Psoas muscle (tissue), 7 donors: ENCODE measurements at regions not wholly inside any gene's neighbourhood (a gene's known extent, or its start where the extent isn't known, plus 50 kb on each side); places are given as distances from the start of the nearest gene placed in this dataset.

Source experiments
- ATAC-seq, 4 donors: fragments of 200-7000 bp; cut with Tn5 transposase; one replicate each; pipeline ENCODE4 v1.9.1; 2020; ENCODE audit warnings: moderate library complexity in 3 of 4, mild to moderate bottlenecking in 2 of 4
- DNase-seq, 2 donors: peaks; one replicate each; pipeline ENCODE4 v3.0.0-alpha.2; 2020
- H3K27ac ChIP-seq: fragments of 200-600 bp; one replicate; pipeline ENCODE4 v1.8.0; 2022
- H3K27me3 ChIP-seq, 3 donors: fragments of 200-600 bp in 1 of 3; one replicate each; pipeline versions ENCODE4 v1.6.1 to v1.8.0; 2013 to 2022; ENCODE audit warnings: low read length in 2 of 3, mild to moderate bottlenecking in 2 of 3, moderate library complexity in 1 of 3; ENCODE audit not compliant: insufficient read depth in 3 of 3
- H3K36me3 ChIP-seq, 2 donors: fragments of 200-600 bp in 1 of 2; one replicate each; pipeline versions ENCODE4 v1.6.1 to v1.8.0; 2013 to 2022; ENCODE audit warnings: low read depth in 1 of 2, mild to moderate bottlenecking in 1 of 2, moderate library complexity in 1 of 2; ENCODE audit not compliant: insufficient read depth in 1 of 2
- H3K4me1 ChIP-seq: fragments of 200-600 bp; one replicate; pipeline ENCODE4 v1.8.0; 2022
- H3K4me3 ChIP-seq: fragments of 200-600 bp; one replicate; pipeline ENCODE4 v1.8.0; 2022; ENCODE audit warnings: mild to moderate bottlenecking
- H3K9me3 ChIP-seq: fragments of 200-600 bp; one replicate; pipeline ENCODE4 v1.8.0; 2022
- CTCF ChIP-seq: fragments of 200-600 bp; IDR thresholded peaks from one replicate; pipeline ENCODE4 v1.8.0; 2022; ENCODE audit warnings: antibody characterized with exemption
- WGBS, 3 donors: extraction: QIAGEN DNeasy Blood & Tissue Kit; methylation state at CpG; one replicate each; pipeline versions ENCODE4 v1.1.6 to v1.1.7; 2013; 5-methylcytosine and 5-hydroxymethylcytosine counted together
- intact Hi-C, 2 donors: fragments of 100-400 bp; cut with DNase I; formaldehyde crosslinking; loops; one replicate each; pipeline versions ENCODE4 v1.11.0 to v1.14.2; 2022
- donor health status: healthy with polysubstance abuse.
- donor health status: DM: no; HTN: no; CAD: no; lungs with moderate emphysema.
- donor health status: Bipolar disorder and iron deficiency.
- donor health status: healthy.
- donor health status: DM: yes; HTN: yes; CAD: no.
- donor health status: DM: no; HTN: no; CAD: no.
- donor health status: DM: yes; HTN: yes; CAD: no.

GRCh38 chr17:72219824-72220493 is 99.1 kb downstream of the SOX9 start:
- WGBS, 3 donors: 1 to 2% (median 2%) methylated on average over 22 of the region's 22 CpGs
- no peak overlapping the region for H3K27ac ChIP-seq
- no peaks in the 10 kb centered on the region for H3K4me1 ChIP-seq
- intact Hi-C loops: no loop called here
- no peaks in the 10 kb centered on the region for H3K9me3 ChIP-seq
- no peaks in the 10 kb centered on the region for H3K36me3 ChIP-seq
- peaks cover 10 to 29% (median 16%) of the 10 kb centered on the region in 3 donors for H3K27me3 ChIP-seq
- DNase-seq (no peak), ATAC-seq (no peak)
- TF ChIP-seq CTCF: no peak
- H3K4me3 ChIP-seq: no peak overlapping the region

GRCh38 chr17:72222661-72223380 is 102.0 kb downstream of the SOX9 start:
- DNase-seq: no peak
- no peak for ATAC-seq
- no peak for TF ChIP-seq CTCF
- no peaks in the 10 kb centered on the region for H3K36me3 ChIP-seq
- intact Hi-C loops: no loop called here
- no peaks in the 10 kb centered on the region for H3K9me3 ChIP-seq
- H3K4me3 ChIP-seq: no peak overlapping the region
- WGBS, 3 donors: 69 to 79% (median 76%) methylated on average over 2 of the region's 2 CpGs
- H3K27ac ChIP-seq: no peak overlapping the region
- H3K4me1 ChIP-seq: no peaks in the 10 kb centered on the region
- peaks cover 7 to 28% (median 12%) of the 10 kb centered on the region in 3 donors for H3K27me3 ChIP-seq

GRCh38 chr17:72223866-72224291 is 103.1 kb downstream of the SOX9 start:
- DNase-seq: no peak
- H3K4me3 ChIP-seq: no peak overlapping the region
- H3K36me3 ChIP-seq: no peaks in the 10 kb centered on the region
- no peaks in the 10 kb centered on the region for H3K9me3 ChIP-seq
- intact Hi-C loops: no loop called here
- H3K4me1 ChIP-seq: no peaks in the 10 kb centered on the region
- no peak overlapping the region for H3K27ac ChIP-seq
- WGBS, 3 donors: 86 to 91% (median 88%) methylated on average over 11 of the region's 11 CpGs
- no peak for TF ChIP-seq CTCF
- ATAC-seq: no peak
- peaks cover 2 to 20% (median 12%) of the 10 kb centered on the region in 3 donors for H3K27me3 ChIP-seq

GRCh38 chr17:72226322-72226721 is 105.5 kb downstream of the SOX9 start:
- H3K27ac ChIP-seq: no peak overlapping the region
- no peak for TF ChIP-seq CTCF
- no peaks in the 10 kb centered on the region for H3K36me3 ChIP-seq
- ATAC-seq (no peak), DNase-seq (no peak)
- peaks cover 0 to 2% (median 0%) of the 10 kb centered on the region in 3 donors for H3K27me3 ChIP-seq
- H3K9me3 ChIP-seq: no peaks in the 10 kb centered on the region
- intact Hi-C loops: no loop called here
- no peak overlapping the region for H3K4me3 ChIP-seq
- no peaks in the 10 kb centered on the region for H3K4me1 ChIP-seq
- 88 to 92% (median 89%) methylated on average over 3 of the region's 3 CpGs for WGBS, 3 donors
